UCSD-AML1 (cell line): ENCODE measurements at regions not wholly inside any gene's neighbourhood (a gene's known extent, or its start where the extent isn't known, plus 50 kb on each side); places are given as distances from the start of the nearest gene placed in this dataset.

Experiments used
- DNase-seq: peaks from one replicate; lab custom pipeline; 2025; ENCODE audit not compliant: unreplicated experiment; lab: John Stamatoyannopoulos, UW

DNA sequence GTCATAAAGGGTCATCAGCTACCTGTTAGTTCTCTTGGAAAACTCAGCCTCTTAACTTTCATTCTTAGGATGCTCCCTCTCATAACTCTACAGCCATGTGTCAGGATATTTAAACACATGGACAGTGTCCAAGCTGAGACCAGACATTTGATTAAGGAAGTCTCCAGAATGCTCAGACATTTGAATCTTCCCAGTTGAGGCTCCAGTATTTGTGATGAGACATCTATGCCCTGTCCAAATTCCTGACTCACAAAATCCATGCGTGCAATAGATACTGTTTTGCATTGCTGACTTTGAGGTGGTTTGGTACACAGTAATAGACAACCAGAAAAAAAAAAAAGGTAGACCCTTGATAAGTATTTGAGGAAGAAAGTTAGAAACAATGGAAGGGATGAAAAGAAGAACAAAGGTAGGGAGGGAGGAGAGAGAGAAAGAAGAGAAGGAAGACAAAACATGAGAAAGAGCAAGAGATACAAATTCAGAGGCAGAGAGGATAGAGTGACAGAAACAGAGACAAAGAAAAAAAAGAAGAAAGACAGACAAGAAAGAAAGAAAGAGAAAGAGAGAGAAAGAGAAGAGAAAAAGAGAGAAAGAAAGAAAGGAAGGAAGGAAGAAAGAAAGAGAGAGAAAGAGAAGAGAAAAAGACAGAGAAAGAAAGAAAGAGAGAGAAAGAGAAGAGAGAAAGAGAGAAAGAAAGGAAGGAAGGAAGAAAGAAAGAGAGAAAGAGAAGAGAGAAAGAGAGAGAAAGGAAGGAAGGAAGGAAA is 275.5 kb upstream of the PRMT6 start:
- no peak for DNase-seq

DNA sequence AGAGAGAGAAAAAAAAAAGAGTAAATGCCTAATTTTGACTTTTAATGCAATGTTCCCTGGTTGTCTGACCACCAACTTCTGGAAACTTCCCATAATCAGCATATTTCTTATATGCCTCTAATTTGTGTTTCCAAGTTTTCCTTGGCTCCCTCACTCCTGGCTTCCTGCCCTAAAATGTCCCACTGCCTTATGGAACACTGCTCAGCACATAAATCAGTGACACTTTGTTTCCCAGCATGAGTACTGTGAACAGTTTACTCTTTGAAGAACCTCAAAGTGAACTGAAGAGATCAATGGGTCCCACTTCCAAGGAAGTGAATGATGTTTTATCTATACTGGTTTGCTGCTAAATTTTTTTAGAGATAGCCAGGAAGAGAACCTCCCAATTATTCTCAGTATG is 271.3 kb upstream of the PRMT6 start:
- no peak for DNase-seq

DNA sequence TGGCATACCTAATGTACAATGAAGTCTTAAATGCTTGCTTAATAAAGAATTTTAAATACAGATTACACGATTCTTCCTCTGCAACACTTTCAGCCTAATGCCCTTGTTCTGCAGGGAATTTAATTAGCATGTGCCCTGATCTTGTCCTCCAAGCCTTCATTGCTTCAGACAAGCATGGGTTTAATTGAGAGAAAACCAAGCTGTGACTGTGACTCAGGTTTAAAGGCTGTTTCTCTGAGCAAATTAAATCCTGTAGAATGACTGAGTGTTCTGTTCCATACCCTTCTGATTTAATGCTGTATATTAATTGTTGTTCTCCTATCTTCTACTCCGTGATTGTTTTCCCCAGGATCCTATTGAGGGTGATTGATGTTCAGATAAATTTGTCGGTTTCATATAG is 269.0 kb upstream of the PRMT6 start:
- DNase-seq, result no peak

DNA sequence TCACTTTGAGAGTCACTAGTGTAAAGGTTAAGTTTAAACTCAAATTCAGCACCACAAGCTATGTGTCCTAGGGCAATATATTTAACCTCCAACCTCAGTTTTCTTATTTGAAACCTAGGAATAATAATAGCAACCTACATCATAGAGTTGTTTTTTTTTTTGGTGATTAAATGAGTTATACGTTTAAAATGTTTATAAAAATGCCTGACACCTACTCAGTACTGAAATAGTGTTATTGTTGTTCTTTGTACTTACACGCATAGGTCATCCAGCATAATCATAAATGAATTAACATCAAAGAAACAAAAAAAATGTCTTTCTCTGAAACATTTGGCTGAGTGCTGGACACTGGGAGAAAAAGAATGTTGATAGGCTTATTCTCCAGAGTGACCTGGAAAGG is 266.8 kb upstream of the PRMT6 start:
- no peak for DNase-seq

DNA sequence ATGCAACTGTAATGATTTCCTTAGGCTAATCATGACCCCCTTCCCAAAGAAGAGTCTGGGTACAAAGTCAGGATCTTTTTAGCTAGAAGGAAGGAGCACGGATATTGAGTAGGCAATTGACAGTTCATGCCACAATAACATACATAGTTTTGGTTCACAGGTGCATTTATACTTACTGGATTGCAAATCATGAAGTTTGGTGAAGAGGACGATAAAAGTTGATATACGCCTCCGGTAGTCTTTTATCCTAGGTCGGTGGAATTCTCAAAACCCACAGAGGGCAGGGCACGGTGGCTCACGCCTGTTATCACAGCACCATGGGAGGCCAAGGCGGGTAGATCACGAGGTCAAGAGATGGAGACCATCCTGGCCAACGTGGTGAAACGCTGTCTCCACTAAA is 265.4 kb upstream of the PRMT6 start:
- no peak for DNase-seq

DNA sequence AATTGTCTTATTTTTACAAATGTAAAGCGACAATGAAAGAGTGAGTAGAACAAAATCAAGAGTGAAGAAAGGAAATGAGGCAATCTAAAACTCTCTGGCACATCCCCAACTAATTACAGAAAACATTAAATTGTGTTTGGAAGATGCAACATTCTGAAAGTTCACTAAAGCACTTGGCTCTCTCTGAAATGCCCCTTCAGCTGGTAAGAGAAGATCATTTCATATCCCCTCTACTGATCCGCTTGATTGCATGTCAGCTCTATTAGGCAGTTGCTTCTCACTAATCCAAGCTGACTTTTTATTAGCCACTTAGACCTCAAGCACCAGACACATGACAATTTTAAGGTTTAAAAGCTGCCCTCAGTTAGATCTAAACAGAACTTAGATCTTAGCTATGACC is 262.8 kb upstream of the PRMT6 start:
- no peak for DNase-seq

DNA sequence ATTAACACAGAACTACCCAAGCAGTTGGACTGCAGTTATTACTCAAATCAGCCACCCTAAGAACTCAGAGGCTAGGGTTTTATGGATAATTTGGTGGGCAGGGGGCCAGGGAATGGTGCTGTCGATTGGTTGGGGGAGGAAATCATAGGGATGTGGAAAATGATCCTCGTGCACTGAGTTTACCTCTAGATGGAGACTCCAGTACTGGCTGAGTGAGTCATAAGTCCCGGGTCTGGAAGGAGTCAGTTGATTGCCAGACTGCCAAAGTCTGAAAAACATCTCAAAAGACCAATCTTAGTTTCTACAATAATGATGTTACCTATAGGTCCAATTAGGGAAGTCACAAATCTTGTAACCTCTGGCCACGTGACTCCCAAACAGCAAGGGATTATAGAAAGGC is 257.5 kb upstream of the PRMT6 start:
- no peak for DNase-seq

DNA sequence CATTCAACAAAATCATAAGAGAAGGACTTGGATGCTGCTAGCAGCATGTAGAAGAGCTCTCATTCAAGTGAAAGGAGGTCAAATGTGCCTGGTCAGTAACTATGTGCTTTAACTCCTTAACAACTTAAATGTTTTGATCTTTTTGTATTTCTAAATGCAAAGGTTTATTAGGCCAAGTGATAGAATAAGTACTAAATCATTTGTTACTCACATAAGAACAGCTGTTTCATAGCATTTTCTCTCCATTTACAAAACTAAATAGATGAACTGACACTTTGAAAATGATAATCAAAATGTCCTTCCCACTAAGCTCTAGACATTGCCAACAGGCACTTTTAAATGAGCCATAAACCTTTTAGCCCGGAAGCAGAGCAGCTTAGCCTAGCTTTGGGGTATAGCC is 254.3 kb upstream of the PRMT6 start:
- DNase-seq, result no peak

DNA sequence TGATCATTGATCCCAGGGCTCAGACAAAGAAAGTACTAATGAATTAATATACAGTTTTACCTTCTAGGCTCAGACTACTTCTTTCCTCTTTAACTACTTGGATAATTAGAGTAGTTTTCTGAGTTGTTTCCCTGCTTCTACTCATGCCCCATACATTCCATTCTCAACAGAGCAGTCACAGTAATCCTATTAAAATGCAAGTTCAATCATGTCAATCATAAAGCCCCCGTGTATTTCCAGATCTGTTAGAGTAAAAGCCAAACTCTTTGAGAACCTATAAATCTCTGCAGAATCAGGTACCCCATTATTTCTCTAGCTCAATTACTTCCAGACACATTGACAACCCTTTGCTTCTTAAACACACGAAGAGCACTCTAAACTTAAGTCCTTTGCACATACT is 242.1 kb upstream of the PRMT6 start:
- no peak for DNase-seq

DNA sequence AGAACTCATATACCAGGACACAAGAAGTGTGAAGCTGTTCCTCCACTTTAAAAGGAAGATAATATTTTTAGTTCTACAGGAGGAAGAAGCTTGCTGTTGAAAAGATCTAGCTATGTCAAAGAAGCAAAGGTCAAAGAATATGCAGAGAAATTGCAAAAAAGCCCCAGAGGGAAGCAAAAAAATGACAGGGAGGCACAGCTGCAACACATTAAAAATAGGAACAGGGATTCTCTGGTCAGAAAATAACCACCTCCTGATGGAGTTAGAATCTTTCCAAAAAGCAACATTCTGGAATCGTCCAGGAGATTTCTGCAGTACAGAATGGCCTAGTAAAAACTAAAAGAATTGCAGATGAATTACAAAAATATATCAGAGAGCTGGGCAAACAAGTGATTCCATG is 238.9 kb upstream of the PRMT6 start:
- DNase-seq, result no peak

DNA sequence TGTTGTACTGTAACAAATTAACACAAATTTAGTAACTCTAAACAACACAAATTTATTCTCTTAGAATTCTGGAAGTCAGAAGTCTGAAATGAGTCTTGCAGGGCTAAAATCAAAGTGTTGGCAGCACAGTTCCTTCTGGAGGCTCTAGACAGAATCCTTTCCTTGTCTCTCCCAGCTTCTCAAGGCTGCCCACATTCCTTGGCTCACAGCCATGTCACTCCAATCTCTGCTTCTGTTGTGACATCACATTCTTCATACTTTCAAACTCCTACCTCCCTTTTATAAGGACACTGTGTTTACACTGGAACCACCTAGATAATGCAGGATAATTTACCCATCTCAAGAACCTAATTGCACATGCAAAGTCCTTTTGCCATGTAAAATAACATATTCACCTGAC is 225.0 kb upstream of the PRMT6 start:
- no peak for DNase-seq

DNA sequence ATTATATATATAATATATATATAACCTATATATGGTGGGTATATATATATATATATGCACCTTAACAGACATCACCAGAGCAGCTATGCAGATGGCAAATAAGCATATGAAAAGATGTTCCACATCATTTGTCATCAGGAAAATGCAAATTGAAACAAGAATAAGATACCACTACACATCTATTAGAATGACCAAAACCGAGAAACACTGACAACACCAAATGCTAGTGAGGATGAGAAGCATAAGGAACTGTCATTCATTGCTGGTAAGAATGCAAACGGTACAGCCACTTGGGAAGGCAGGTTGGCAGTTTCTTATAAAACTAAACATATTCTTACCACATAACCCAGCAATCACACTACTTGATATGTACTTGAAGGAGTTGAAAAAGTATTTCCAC is 219.8 kb upstream of the PRMT6 start:
- no peak for DNase-seq

DNA sequence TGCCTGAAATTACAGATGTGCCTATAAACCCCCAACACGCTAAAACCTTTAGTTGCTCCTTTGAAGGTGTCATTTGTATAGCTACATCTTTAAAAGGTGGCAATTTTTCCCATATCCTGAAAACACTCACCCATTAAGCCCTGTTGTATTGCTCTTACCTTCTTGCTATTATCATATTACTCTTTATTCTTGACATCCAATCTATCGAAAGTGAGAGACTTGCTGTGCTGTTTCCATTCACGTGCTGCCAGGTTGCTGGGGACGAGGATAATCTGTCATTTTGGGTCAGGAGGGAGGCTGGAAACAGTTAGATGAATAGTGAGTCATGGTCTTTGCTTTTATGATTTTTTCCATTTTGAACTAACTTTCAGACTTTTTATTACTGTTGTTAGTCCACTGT is 213.0 kb upstream of the PRMT6 start:
- DNase-seq, result no peak

DNA sequence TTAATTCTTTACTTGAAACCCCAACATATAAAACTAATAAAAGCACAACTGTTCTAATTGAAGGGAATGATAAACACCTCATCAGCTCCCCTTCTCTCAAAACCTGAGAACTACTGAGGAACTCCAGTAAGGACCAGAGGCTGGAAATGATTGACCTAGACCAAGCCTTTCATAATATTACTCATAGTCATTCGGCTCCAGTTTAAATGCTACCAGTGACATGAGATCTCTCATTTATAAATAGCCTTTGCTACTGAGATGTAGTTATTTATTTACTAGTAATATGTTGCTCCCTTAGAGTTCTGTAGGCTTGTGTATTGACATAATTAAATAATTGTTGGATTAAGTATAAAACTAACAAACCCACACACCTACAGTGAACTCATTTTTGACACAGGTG is 209.8 kb upstream of the PRMT6 start:
- DNase-seq, result no peak

DNA sequence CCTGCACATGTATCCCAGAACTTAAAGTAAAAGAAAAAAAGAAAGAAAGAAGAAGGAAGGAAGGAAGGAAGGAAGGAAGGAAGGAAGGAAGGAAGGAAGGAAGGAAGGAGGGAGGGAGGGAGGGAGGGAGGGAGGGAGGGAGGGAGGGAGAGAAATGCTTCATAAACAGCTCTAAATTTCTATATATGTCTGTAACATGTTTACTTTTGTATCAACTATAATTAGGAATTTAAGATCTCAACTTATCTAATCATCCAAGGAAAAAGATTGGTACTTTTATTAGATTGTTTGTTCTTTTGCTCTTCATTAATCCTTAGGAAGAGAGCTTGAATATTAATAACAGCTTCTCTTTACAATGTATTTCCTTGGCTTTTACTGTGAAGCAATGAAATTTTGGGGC is 195.4 kb upstream of the PRMT6 start:
- DNase-seq, result no peak

DNA sequence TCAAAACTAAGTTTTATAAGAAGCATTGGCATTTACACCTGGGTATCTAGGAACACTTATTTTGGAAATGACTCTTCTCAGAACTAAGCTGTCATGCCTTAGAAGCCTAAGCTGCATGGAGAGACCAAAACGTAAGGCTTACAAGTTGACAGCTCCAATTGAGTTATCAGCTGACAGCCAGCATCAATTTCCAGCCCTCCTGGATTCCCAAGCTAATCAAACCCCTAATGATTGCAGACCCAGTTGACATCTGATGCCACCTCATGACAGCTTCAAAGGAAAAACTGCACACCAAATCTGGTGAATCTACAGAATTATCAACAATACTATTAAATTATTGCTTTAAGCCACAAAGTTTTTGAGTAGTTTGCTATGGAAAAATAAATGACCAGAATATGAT is 187.6 kb upstream of the PRMT6 start:
- no peak for DNase-seq

DNA sequence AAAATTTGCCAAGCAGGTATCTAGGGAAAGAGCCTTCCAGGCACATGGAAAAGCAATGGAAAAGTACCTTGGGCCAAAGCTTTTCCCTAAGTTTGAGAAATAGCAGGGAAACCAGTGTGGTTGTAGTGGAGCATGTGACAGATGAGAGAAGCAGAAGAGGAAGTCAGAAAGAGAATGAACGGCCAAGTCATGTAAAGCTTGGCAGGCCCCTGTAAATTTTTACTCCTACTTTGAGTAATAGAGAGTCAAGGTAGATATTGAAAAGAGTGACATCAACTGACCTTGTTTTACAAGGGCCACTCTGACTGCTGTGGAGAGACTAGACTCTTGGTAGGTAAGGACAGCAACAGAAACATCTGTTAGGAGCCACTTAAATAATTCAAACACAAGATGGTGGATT is 180.9 kb upstream of the PRMT6 start:
- DNase-seq, result no peak

DNA sequence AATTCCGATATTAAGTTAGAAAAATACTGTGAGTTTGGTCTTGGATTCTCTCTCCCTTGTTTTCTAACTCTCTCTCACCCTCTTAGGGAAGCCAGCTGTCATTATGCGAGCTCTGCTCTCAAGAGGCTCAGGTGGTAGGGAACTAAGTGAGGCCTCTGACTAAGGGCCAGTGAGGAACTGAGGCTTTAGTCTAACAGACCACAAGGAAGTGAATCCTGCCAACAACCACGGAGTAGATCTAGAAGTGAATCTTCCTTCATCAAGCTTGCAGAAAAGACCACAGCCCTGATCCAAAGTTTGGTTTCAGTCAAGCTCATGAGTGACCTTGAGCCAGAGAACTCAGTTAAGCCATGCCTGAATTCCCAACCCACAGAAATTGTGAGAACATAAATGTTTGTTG is 180.1 kb upstream of the PRMT6 start:
- DNase-seq, result peak; percentile 4

DNA sequence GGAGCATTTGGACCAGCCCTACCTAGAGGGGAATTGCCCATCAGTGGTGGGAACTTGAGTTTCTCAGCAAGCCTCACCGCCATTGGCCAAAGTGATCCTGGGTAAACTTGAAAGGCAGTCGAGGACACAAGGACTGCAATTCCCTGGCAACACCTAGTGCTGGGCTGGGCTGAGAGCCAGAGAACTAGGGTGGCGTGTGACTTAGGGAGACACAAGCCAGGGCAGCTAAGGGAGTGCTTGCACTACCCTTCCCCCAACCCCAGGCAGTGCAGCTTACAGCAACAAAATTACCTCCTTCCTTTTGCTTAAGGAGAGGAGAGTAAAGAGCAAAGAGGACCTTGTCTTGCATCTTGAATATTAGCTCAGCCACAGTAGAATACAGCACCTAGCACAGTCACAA is 176.9 kb upstream of the PRMT6 start:
- peak; percentile 6 for DNase-seq

DNA sequence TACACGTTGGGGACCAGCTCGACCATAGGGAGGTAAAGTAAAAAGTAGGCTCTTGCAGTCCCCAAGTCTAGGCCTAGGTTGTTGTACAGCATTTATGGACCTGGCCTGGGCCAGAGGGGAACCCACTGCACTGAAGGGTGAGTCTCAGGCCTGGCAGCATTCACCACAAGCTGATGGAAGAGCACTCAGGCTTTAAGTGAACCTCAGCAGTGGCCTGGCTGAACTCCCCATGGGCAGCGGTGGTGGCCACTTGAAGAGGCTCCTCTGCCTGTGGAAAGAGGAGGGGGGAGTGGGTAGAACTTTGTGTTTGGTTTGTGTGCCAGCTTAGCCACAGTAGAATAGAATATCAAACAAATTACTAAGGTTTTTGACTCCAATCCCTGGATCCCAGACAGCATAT is 176.2 kb upstream of the PRMT6 start:
- no peak for DNase-seq

DNA sequence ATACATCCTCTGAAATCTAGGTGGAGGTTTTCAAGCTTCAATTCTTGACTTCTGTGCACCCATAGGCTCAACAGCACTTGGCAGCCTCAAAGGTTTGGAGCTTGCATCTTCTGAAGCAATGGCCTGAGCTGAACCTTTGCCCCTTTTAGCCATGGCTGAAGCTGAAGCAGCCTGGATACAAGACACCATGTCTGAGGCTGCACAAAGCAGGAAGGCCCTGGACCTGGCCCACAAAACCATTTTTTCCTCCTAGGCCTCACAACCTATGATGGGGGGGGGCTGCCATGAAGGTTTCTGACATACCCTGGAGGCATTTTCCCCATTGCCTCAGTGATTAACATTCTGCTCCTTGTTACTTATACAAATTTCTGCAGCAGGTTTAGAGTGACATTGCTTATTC is 173.3 kb upstream of the PRMT6 start:
- no peak for DNase-seq

DNA sequence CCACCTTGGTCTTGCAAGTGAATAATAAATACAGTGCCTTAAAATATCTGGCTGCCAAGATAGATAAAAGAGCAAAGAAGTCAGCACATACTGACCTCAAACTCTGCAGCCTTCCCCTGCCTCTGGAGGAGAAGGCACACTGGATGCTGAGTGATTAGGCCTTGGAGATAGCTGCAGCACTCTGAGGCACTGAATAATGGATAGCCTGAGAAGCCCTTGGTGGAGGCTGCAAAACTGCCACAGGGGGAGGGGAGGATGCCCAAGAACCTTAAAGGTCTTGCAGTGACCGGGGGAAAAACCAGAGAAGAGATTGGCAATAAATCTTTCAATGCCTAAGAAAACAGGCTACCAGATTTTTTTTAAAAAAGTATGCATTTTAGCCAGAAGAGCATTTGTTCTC is 167.4 kb upstream of the PRMT6 start:
- DNase-seq, result peak; percentile 4

DNA sequence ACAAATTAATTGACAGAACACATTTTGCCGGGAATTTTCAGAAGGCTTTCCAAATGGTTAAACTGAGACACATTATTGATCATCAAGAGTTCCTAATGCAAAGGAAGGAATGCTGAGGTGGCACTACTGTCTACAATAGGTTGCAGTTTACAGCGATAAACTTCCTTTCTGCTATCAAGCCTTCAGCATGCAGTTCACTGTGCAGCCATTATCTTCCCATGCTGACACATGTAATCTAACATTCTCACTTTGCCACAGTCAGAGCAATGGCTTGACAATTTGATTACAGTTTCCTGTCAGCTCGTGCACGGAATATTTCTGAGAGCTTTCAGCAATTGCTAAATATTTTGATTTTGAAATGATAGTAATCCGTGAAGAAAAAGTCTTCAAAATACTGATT is 166.9 kb upstream of the PRMT6 start:
- DNase-seq, result no peak

DNA sequence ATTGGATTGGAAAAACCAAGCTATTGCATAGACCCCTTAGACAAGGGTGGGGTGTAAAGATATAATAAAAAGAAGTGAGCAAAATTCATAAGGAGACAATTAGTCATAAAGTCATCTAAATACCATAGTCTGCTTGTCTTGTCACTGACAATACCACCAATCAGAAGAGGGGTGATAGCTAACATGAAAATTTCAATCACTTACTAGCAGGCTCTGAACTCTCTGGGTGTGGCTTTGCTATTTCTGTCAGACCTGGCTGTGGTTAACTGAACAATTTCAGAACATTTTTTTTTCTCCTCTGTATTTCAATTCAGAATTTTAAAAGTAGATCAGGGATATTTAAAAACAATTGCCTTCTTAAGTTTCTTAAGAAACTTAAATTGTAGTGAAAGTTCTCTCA is 158.5 kb upstream of the PRMT6 start:
- no peak for DNase-seq
